GM06990 (cell line): ENCODE measurements at regions not wholly inside any gene's neighbourhood (a gene's known extent, or its start where the extent isn't known, plus 50 kb on each side); places are given as distances from the start of the nearest gene placed in this dataset.

ENCODE experiments used
- DNase-seq: peaks from one replicate; pipeline ENCODE4 v3.0.0-alpha.2; 2011; ENCODE audit not compliant: insufficient read length; ENCODE audit errors: extremely low read depth
- H3K27me3 ChIP-seq: replicated peaks from 2 replicates; pipeline ENCODE4 v1.6.0; 2011; ENCODE audit warnings: low read length; ENCODE audit not compliant: control insufficient read depth, insufficient read depth
- H3K36me3 ChIP-seq: 2 replicates; pipeline ENCODE4 v1.5.1; 2011; ENCODE audit warnings: low read length; ENCODE audit not compliant: control insufficient read depth, insufficient read depth
- H3K4me3 ChIP-seq: replicated peaks from 2 replicates; pipeline ENCODE4 v1.5.1; 2011; ENCODE audit warnings: low read depth, mild to moderate bottlenecking, control low read depth, low read length
- CTCF ChIP-seq: IDR thresholded peaks from 2 replicates; pipeline ENCODE4 v1.5.1; 2011; ENCODE audit warnings: low read length, control low read depth, mild to moderate bottlenecking, inconsistent platforms; ENCODE audit not compliant: insufficient read depth, poor library complexity, severe bottlenecking

GRCh38 chr11:70625582-70626518, 227.5 kb downstream of the CTTN start:
- TF ChIP-seq CTCF: no peak
- Histone ChIP-seq H3K27me3 (no peaks in the 10 kb centered on the region), H3K36me3 (no peaks in the 10 kb centered on the region), H3K4me3 (no peak overlapping the region)
- no peak for DNase-seq

GRCh38 chr11:70627219-70627618, 228.9 kb downstream of the CTTN start:
- H3K4me3 ChIP-seq: no peak overlapping the region
- DNase-seq: no peak
- H3K36me3 ChIP-seq: no peaks in the 10 kb centered on the region
- no peaks in the 10 kb centered on the region for H3K27me3 ChIP-seq
- TF ChIP-seq CTCF: no peak

GRCh38 chr11:70628176-70628854, 230.0 kb downstream of the CTTN start:
- H3K4me3 ChIP-seq: no peak overlapping the region
- H3K36me3 ChIP-seq: no peaks in the 10 kb centered on the region
- H3K27me3 ChIP-seq: no peaks in the 10 kb centered on the region
- DNase-seq: no peak
- TF ChIP-seq CTCF: no peak

GRCh38 chr11:70628855-70629844, 230.8 kb downstream of the CTTN start:
- Histone ChIP-seq H3K4me3 (no peak overlapping the region), H3K27me3 (no peaks in the 10 kb centered on the region), H3K36me3 (no peaks in the 10 kb centered on the region)
- no peak for TF ChIP-seq CTCF
- DNase-seq: no peak

- Histone ChIP-seq H3K4me3 (no peak overlapping the region), H3K36me3 (no peaks in the 10 kb centered on the region), H3K27me3 (no peaks in the 10 kb centered on the region)
- DNase-seq: no peak
- TF ChIP-seq CTCF: no peak
These were observed 231.7 kb downstream of the CTTN start for GRCh38 chr11:70630068-70630467.
